ENCODE measurements at regions not wholly inside any gene's neighbourhood (a gene's known extent, or its start where the extent isn't known, plus 50 kb on each side); places are given as distances from the start of the nearest gene placed in this dataset.

GRCh38 chr2:173775440-173775839, 189.7 kb downstream of the SP3 start:
- no peak for TF ChIP-seq ZNF274 (IDR thresholded peaks at IDR 0.05; ENCODE audit: borderline replicate concordance, extremely low read depth, low read length)
- no peak for TF ChIP-seq RXRA (IDR thresholded peaks at IDR 0.05; ENCODE audit: insufficient read depth, low read depth, low read length)
- no peak for TF ChIP-seq BRCA1 (IDR thresholded peaks at IDR 0.05; ENCODE audit: low read depth, low read length)
- no peak for TF ChIP-seq MAX (IDR thresholded peaks at IDR 0.05)
